Activated CD8-positive, alpha-beta memory T cell treated with anti-CD3 and anti-CD28 coated beads, Interleukin-2, amount 50 U/mL, for 1 hour (primary cell): ENCODE measurements at regions not wholly inside any gene's neighbourhood (a gene's known extent, or its start where the extent isn't known, plus 50 kb on each side); places are given as distances from the start of the nearest gene placed in this dataset.
"Not testable (repeated sequence)": the region's sequence is repeated elsewhere in the genome, so short reads cannot be mapped to it uniquely, and the experiment has no call there.

ENCODE experiments used
- DNase-seq: peaks from one replicate; pipeline ENCODE4 v3.0.0-alpha.2; 2020; ENCODE audit errors: extremely low read depth

DNA sequence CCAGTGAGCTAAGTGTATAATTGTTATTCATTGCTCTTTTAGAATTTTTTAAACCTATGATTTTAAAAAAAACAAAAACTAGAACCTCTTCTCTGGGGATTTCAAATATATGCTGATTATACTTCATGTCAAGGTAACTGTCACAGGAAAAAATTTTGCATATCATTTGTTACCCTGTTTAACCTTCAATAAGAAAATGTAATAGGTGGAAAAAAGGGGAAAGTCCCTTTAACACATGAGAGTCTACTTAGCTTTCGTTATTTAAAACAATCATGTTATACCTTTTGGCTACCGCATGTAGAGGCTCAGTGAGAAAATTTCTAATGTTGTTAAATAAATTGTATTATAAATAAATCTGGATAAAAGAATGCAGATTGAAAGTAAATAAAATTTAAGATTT lies 190.1 kb upstream of the AKR1E2 start:
- DNase-seq, result no peak

DNA sequence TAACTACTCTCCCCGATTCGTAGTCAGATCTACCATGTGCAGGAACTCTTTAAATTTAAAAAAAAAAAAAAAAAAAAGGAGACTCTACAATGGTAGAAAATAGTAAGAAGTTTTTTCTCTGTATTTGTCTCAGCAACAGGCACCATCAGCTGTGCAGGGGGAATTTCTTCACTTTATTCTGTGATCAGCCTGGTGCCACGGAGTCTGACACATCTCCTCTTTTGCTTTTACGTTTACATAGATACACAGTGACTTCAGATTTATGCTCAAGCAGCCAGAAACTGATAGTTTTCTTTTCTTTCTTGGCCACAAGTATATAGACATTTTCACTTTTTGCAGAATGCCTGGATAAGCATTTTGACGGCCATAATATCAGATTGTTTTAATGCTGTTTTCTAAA lies 190.6 kb upstream of the AKR1E2 start:
- DNase-seq, result no peak

DNA sequence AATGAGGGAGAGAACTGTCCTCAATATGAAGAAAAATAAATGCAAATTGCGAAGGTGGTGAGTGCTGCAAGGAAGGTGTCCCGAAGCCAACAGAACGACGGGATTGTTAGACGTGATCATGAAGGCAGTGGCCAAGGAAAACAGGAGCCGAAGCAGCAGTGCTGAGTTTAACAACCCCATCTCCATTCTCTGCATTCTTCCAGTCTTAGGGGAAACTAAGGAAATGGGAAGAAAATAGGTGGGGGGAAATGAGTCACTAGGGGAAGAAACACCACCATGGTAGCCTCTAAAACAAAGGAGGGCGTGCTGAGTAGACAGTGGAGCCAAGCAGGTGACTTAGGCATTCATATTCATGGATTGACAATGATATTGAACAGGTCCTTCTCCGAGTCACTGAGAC lies 192.2 kb upstream of the AKR1E2 start:
- no peak for DNase-seq

DNA sequence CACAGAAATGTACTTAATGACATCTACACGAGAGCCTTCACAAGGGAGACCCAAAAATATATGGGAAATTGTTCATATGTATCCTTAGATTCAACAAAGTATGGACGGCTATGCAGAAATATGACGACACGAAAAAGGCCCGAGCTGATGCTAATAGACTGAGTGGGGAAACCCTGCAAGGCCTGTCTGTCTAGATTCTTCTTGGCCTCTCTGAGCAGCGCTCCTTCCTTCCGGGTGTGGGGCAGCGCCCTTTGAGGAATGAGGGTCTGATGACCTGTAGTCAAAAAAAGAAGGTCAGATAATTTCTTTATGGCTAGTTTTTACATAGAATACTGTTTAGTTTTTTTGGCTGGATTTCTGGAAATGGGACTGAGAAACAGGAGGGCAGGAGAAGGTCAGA lies 192.8 kb upstream of the AKR1E2 start:
- DNase-seq, result no peak

DNA sequence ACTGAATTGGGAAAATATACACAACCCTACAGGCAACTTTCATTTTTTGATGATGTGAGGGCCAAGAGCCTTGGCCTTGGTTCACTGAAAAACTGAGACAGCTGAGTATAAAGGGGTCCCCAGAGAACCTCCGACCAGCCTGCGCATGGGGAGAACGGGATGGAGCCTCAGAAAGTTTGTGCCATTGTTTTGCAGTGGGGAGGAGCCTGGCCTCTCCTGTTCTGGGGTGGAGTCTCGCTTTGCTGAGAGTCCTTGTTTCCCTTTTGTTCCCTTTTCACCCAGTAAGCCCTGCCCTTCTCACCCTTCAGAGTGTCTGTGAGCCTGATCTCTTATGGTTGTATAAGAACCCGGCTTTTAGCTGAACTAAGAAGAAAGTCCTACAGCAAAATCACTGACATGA lies 193.2 kb upstream of the AKR1E2 start:
- no peak for DNase-seq

DNA sequence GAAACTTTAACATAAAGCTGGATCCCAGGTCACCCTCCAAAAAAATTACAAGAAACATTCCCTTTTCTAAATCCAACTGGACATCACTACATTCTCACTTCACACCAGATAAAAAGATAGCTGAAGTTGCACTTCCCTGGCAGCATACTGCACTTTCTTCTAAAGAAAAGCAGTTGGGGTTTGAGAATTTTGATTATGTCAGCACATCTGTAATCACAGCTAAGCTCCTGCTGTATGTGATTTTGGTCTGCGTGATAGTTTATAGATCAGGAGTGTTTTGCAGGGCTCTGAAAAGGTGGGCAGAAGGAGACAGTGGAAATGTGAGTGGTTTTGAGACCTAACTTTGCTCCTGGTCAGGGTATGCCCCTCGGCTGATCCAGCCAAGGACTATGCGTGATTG lies 199.1 kb upstream of the AKR1E2 start:
- DNase-seq, result no peak

DNA sequence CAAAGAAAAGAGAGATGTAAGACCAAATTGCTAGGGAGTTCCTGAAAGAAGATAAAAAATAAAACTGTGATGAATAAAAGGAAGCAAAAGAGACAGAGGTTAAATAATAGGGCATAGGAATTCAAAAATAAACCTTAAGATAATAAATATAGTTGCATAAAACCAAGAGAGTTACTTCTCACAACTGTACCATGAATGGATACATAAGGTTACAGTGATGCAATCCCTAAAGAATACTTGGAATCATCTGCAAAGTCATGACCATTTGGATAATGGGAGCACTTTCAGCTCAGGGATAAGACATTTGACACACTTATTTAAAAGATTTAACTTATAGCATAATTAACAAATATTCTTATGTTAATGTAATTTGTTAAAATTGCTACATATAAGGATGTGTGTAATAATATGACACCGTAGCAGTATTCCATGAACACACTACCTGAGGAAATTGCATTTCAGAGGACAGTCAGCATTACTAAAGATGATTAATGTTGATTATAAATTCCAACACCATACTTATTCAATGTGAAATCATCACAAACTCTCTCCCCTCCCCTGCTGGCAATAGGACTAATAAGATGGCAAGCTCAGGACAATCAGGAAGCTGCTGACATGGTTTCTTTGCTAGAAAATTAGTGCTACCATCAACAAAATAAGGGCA lies 202.1 kb upstream of the AKR1E2 start:
- DNase-seq, result no peak

DNA sequence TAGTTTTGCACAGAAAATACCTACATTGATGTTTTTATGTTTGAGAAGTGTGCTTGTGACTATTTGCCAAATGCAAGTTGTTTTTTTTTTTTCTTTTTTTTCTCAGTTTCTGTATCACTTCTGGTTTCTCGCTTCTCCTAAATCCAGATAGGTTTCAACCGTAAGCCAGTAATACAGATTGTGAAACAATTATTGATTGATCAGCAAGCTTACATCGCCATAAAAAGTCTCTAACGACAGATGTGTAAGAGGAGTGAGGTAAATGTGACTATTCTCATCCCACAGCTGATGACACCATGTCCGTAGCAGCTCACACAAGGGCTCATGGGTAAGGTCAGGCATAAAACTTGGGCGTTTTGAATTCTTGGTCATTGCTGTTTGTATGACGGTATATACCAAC lies 202.8 kb upstream of the AKR1E2 start:
- no peak for DNase-seq

DNA sequence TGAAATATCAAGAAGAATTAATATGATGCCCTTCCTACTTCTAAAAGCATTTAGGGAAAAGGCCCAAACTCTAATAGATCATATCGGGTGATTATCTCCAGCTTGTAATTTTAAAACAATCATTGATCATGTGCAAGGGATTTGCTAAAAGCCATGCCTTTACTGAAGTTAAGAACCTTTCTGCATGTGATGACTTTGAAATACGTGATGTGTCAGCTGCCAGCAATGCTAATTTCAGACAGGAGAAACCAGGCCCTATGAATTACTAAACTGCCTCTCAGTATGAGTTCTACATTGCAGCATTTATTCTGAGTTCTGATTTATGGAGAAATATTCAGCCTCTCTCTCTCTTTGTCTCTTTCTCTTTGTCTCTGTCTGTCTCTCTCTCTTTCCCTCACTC lies 203.6 kb upstream of the AKR1E2 start:
- no peak for DNase-seq

DNA sequence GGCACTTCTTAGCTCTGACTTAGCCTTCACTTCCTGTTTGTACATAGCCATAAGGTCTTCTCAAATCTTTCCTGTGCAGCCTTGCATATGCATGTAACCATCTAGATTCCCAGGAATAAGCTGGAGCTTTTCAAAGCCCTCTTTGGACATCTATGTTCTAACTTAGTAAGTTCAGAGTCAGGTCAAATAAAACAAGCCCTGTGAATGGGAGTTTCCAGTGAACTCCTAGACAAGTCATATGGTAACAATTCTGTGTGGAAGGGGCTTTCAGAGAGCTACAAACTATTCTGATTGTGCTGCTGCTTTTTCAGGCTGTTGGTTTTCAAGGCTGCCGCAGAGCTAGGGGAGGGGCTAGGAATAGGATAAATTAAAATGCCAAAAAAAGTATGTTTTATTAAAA lies 208.4 kb upstream of the AKR1E2 start:
- no peak for DNase-seq

DNA sequence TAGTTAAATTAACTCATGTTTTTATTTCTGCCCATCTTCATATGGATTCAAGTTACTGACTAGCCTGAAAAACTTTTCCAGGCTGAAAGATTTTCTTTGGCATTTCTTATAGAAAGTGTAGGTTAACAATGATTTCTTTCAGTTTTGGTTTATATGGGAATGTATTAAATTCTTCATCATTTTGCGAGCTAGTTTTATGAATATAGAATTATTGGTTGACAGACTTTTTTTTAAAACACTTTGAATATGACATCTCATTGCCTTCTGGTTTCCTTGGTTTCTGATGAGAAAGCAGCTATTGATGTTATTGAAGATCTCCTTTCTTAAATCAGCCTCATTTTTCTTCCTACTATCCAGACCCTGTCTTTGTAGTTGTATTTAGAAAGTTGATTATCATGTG lies 211.0 kb upstream of the AKR1E2 start:
- no peak for DNase-seq

DNA sequence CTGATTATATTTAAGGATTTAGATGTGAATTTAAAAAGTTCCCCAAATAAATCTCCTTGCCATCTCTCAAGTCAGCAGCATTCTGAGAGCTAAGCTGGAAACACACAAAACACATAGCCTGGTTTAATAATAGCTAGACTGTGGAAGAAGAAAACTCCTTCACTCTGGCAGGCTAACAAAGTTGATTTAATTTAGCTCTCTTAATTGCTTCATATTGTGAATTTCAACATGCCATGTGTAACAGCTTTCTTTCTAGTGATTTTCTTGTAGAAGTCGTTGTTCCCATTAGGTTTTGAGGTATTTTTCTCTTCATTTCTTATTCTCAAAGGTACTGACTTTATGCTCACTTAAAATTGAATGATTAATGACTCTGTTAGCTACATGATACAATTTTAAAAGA lies 216.8 kb upstream of the AKR1E2 start:
- DNase-seq, result no peak

DNA sequence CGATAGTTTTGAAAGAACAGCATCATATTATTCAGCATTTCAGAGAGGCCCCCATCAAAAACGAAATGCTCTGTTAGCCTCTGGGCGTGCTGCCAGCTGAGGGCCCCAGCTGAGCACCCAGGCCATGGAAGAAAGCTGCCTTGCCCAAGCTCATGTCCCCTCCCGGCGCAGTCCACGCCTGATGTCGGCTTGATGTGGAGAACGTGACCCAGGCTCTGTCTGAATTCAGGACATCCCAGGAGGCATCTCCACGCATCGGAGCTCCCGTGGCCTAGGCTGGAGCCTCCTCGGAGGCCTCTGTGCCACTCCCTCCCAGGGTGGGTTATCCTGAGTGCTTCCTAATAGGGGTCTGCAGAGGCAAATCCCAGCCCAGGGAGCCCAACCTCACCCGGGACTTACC lies 218.3 kb upstream of the AKR1E2 start:
- DNase-seq, result no peak

DNA sequence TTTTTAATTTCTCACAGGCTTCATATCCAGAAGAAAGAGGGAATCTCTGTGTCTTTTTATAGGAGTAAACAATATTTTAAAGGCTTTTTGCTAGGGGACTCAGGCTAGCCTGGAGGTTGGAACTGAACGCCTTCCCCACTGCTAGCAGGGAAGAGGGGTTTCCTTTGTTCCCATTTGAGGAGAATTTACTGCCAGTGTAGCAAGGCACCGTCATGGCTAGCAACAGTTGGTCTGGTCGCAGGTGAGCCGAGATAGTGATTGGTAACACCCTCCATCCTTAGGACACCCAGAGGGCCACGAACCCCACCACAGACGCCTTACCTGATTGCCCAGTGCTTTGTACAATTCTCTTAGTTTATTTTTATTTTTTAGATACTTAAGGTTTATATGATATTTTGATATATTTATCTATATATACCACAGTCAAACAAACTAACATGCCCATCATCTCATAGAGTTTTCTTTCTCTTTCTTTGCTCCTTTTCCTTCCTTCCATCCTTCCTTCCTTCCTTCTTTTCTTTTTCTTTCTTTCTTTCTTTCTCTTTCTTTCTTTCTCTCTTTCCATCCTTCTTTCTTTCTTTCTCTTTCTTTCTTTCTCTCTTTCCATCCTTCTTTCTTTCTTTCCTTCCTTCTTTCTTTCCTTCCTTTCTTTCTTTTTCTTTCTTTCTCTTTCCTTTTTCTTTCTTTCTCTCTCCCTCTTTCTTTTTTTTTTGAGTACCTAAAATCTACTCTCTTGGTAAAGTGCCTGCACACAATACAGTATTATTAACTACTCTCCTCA lies 219.0 kb upstream of the AKR1E2 start:
- no peak for DNase-seq

DNA sequence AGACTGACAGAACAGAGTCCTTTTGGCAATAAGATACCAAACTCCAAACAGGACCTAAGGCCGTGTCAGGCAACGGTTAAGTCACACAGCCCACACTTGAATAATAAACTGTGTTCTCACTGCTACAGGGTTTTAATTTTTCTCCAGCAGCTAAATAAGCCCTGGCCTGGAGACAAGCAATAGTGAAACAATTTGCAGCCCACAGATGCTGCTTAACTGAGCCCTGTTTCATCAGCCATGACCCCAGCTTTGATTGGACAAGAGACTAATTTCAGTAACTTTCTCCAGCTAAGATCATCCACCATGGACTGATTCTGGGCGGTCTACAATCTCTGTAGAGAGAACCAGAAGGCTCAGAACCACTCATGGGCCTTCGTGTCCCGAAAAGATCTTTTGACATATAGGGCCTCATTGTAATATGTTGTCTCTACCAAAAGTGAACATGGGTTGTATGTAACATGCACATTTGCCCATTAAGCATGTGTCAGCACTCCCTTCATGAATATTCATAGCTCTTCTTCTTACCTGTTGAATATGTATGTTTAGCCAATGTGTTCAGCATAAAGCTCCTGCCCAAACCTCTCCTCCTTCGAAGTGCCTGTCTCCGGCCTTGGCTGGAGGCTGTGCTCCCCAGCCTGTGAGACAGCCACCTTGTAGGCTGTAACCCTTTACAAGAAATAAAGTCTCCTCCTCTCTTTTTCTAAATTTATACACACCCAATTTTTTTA lies 223.1 kb upstream of the AKR1E2 start:
- no peak for DNase-seq

DNA sequence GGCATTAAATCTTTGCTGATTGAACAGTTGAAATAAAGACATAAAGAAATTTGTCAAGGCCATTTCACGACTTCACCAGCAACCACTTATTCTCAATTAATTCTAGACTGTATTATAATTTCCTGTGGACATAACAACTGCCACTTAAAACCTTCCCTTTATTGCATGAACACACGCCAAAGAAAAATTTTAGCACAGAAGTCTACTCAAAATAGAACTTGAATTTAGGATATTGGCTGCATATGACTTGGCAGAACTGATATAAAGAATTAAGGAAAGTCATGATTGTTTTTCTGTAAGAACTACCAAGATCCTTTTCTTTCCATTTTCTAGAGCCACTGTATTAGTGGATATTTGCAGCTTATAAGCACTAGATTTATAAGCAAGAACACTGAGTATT lies 226.5 kb upstream of the AKR1E2 start:
- no peak for DNase-seq

DNA sequence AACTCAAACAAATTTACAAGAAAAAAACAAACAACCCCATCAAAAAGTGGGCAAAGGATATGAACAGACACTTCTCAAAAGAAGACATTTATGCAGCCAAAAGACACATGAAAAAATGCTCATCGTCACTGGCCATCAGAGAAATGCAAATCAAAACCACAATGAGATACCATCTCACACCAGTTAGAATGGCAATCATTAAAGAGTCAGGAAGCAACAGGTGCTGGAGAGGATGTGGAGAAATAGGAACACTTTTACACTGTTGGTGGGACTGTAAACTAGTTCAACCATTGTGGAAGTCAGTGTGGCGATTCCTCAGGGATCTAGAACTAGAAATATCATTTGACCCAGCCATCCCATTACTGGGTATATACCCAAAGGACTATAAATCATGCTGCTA lies 228.1 kb upstream of the AKR1E2 start:
- DNase-seq, result not testable (repeated sequence)

DNA sequence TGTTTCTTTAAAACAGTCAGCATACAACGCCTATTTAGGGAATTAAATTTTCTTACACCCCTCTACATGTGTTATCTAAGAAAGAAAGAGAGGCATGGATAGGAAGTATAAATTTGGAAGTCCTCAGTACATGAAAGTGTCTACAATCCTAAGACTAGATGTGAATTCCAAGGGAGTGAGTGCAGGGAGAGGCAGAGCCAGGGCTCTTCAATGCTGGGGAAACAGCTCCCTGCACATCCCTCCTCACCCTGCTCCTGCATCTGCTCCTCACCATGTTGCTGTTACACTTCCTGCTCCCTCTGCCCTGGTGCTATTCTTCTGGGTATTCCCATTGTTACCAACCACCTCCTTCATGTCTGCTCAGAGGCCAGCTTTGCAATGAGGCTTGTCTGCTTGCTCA lies 229.1 kb upstream of the AKR1E2 start:
- no peak for DNase-seq

DNA sequence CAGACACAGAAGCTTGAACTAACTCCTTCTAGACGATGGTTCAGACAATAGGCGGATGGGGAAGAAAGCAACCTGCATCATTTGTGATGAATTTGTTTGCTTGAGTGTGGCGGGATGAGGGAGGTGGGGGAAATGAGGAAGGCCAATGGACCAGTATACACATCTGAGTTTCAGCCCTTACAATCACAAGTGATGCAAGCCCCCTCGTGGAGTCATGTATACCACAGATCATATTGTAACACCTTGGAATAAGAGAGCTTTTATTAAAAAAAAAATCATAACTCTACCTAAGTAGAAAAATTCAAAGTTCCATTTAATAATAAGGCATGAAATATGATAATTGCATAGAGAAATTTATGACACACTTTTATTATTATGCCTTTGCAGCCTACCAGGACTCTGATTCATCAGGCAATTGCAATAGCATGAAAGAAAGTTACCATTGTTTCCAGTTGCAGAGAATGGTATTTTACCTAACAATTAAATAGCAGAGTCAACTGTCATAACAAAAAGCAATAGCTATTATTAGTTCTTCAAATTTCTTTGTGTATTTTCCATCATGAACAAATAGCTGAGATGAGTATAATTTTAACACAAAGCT lies 230.2 kb upstream of the AKR1E2 start:
- DNase-seq, result no peak

DNA sequence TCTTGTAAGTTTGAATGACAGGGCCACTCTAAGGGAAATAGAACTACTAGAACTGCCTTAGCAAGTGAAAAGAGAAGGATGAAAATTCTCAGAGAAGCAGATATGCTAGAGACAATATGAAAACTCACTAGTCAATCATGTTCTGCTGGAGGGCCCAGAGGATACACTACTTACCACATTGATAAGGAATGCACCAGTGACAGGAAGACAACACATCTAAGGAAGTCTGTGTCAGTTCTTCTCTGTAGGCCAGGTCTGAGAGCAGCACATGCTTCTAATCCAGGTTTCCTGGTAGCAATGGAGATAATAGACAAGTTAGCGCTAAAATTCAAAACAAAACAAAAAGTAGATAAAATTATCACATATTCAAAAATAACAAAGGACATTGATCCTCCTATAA lies 235.2 kb upstream of the AKR1E2 start:
- DNase-seq, result no peak

DNA sequence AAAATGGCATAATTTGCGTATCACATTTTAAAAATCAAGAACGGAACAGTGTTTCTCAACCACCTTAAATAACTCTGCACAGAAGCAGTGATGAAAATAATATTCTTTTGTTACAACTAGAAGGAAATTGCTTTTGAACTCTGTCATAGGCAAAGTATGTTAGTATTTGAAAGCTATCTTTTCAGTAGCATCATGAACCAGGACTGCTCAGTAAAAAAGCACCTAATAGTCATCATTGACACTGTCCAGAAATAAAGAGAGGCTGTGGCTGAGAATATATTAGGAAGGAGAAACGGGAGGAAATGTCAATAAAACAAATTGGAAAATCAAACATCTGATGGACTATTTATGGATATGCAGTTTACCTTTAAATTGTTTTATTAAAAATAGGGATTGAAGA lies 237.2 kb upstream of the AKR1E2 start:
- DNase-seq, result no peak

DNA sequence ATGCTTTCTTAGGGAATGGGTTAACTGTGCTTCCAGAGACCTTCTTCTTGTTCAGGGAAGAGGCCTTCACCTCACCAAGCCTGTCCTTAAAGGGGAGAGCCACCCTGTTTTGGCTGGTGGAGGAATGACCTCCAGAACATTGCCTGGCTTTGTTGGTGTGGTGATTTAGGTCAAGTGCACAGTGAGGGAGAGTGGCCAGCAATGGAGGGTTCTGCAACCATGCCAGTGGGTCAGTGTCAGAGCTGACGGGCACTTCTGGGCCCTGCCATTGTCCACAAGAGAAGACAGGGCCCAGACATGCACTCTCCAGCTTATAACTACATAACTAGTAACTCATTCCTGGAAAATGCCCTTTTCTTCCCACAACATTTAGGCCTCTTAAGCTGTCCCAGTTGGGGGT lies 238.5 kb upstream of the AKR1E2 start:
- no peak for DNase-seq

DNA sequence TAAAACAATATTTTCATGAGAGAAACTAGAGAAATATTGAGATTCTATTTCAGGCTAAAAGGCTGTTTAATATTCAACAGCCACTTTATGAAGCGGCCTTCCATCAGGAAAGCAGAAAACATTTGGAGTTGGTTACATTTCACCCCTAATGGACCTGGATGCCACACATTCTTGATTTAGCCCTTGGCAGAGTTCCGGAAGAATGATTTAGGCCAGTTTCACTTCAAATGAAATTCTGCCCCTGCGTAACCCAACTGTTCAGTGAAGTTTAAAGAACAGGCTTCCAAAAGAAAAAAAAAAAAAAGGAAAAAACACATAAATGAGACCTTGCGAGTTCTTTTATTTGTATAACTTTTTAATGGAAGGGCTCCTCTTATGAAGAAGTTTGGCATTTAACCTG lies 239.2 kb upstream of the AKR1E2 start:
- no peak for DNase-seq
